Neural progenitor cell (in vitro differentiated cells): ENCODE measurements at regions not wholly inside any gene's neighbourhood (a gene's known extent, or its start where the extent isn't known, plus 50 kb on each side); places are given as distances from the start of the nearest gene placed in this dataset.

Source experiments
- CTCF ChIP-seq: fragments of 200-600 bp; sonication (generic); IDR thresholded peaks from 2 replicates; pipeline ENCODE4 v1.5.1; 2017; ENCODE audit warnings: antibody characterized with exemption, mild to moderate bottlenecking
- EZH2 ChIP-seq: fragments of 200-600 bp; sonication (generic); IDR thresholded peaks from 2 replicates; pipeline ENCODE4 v1.6.1; 2017; ENCODE audit warnings: antibody characterized with exemption, mild to moderate bottlenecking, moderate library complexity

DNA sequence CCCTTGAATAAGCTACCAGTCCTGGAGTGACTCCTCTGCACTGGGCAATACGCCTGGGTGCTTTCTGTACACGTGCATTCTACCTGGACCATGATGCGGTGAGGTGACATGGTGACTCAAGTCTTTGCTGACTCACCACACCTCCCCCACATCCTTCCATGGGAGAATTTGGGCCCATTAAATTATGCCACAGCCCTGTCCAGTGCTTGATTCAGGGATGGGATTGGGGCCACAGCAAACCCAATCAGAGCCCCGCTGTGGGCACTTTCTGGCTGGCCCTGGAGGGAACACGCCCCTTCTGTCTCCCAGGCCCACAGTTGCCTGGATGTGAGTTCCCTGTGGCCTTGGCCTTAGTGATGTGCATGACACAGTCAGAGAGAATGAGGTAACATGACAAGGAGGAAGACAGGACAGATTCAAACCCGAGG lies 86.9 kb downstream of the LRRC30 start:
- no peak for TF ChIP-seq CTCF
- no peak for TF ChIP-seq EZH2
